GM13976 (cell line): ENCODE measurements at regions not wholly inside any gene's neighbourhood (a gene's known extent, or its start where the extent isn't known, plus 50 kb on each side); places are given as distances from the start of the nearest gene placed in this dataset.
"Not testable (repeated sequence)": the region's sequence is repeated elsewhere in the genome, so short reads cannot be mapped to it uniquely, and the experiment has no call there.

Source experiments
- DNase-seq: peaks from one replicate; pipeline ENCODE4 v3.0.0; 2012; ENCODE audit warnings: low spot score
- in situ Hi-C: fragments of 300-500 bp; cut with MboI; formaldehyde crosslinking; loops from one replicate; pipeline ENCODE4 v1.12.0; 2022; ENCODE audit warnings: low sequenced_read_pairs, mixed read lengths, inconsistent platforms; ENCODE audit not compliant: unreplicated experiment

DNA sequence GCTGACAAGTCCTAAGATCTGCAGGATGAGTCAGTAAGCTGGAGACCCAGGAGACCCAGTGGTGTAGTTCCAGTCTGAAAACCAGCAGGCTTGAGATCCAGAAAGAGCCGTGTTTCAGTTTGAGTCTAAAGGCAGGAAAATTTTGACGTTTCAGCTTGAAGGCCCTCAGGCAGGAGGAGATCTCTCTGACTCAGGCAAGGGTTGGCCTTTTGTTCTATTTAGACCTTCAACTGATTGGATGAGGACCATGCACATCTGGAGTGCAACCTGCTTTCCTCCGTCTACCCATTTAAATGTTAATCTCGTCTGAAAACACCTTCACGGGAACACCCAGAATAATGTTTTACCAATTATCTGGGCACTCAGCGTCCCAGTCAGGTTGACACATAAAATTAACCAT, 69.5 kb downstream of the NPIPA7 start:
- DNase-seq, in situ Hi-C loops: not testable (repeated sequence)

DNA sequence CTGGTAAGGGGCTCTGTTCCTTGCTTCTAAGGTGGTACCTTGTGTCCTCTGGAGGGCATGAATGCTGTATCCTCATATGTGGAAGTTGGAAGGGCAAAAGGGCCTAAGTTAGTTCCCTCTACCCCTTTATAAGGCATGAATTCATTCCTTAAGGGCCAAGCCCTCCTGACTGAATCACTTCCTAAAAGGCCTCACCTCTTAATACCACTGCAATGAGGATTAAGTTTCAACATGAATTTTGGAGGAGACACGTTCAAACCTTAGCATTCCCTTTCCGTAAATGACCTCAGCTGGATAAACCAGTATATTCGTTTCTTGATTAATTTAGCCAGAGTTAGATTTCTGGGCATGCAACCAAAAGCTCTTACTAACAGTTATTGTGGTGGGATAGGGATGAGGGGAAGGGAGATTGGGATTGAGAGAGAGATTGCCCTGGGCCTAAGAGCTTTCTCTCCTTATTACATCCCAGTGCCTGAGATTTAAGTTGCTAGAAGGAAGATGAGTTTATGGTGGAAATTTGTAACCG, 70.8 kb downstream of the NPIPA7 start:
- in situ Hi-C loops, DNase-seq: not testable (repeated sequence)

DNA sequence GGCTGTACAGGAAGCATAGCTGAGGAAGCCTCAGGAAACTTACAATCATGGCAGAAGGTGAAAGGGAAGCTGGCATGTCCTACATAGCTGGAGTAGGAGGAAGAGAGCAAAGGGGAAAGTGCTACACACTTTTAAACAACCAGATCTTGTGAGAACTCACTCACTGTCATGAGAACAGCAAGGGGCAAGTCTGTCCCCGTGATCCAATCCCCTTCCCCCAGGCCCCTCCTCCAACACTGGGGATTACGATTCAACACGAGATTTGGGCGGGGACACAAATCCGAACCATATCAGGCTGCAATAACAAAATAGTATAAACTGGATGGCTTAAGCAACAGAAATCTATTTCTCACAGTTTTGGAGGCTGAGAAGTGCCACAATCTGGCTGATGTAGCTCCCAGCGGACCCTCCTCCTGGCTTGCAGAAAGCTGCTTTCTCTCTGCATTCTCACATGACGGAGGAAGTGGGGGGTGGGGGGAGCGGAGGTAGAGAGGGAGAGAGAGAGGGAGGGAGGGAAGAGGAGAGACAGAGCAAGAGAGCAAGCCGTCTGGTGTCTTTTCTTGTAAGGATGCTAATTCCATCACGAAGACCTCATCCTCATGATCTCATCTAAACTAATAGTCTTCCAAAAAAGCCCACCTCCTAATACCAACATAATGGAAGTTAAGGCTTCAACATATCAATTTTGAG, 72.9 kb downstream of the NPIPA7 start:
- in situ Hi-C loops, DNase-seq: not testable (repeated sequence)

DNA sequence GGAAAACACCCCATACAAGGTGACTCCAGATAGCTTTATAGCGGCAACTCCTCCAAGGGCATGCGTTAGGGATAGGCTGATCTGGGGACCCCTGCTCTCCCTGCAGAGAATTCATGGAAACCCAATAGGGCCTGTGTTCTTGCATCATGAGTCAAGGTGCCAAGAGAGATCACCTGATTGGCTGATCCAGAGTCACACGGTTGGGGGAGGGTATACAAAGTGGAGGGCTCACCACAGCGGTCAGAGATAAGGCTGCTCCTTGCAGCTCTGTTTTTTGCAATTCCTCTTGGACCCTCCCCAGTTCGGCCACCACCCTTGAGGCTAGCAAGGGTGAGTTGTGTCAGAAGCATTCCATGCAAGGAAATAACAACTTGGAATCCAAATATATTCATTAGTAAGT, 79.6 kb downstream of the NPIPA7 start:
- DNase-seq, in situ Hi-C loops: not testable (repeated sequence)

DNA sequence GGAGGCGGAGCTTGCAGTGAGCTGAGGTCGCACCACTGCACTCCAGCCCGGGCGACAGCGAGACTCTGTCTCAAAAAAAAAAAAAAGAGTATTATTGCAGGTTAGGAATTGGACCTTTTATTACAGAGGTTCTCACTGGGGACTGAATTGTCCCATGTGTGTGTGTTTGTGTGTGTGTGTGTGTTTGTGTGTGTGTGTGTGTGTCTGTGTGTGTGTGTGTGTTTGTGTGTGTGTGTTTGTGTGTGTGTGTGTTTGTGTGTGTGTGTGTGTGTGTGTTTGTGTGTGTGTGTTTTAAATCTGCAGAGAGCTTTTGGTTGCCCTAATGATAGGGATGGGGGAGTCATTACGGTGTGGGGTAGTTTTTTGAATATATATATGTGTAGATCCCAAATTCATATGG, 84.9 kb downstream of the NPIPA7 start:
- DNase-seq, in situ Hi-C loops: not testable (repeated sequence)

DNA sequence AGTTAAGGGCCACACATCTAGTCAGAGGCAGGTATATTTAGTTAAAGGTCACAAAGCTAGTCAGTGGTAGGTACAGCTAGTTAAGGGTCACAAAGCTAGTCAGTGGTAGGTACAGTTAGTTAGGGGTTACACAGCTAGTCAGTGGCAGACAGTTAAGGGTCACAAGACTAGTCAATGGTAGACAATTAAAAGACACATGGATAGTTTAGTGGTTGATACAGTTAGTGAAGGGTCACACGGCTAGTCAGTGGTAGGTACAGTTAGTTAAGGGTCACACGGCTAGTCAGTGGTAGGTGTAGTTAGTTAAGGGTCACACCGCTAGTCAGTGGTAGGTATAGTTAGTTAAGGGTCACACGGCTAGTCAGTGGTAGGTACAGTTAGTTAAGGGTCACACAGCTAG, 110.0 kb downstream of the NPIPA7 start:
- DNase-seq, in situ Hi-C loops: not testable (repeated sequence)

DNA sequence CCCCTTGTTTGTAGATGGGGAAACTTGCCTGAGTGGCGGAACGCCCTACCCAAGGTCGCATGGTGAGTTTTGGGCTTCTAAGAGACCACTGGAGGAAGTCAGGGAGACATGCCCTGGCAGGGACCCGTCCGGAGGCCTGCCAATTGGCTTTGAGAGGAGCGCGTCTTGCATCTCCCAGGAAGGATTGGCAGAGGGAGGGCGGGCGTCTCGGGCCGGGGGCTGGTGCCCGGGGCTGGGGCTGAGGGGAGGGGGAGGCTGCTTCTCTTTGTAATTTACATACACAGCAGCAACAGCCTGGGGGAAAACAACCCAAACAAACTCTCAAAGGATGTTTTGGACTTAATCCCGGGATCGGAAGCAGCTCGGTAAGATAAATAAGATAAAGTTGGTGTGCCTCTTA, 110.5 kb downstream of the NPIPA7 start:
- in situ Hi-C loops, DNase-seq: not testable (repeated sequence)

DNA sequence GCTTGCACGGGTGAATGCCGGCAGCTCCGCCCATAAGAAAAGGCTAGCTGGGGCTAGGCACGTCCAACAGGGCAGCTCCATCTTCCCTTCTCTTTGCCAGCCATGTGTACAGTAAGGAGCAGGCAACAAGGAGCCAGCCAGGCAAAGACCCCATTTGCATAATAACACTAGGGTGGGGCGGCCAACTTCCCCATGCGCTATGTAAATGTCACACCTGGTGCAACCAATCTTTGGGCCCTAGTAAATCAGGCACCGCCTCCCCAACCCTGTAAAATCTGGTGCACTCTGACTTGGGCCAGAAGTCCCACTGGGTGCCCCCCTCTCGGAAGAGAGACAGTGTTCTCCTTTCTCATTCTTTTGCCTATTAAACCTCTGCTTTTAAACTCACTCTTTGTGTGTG, 115.2 kb downstream of the NPIPA7 start:
- in situ Hi-C loops, DNase-seq: not testable (repeated sequence)

DNA sequence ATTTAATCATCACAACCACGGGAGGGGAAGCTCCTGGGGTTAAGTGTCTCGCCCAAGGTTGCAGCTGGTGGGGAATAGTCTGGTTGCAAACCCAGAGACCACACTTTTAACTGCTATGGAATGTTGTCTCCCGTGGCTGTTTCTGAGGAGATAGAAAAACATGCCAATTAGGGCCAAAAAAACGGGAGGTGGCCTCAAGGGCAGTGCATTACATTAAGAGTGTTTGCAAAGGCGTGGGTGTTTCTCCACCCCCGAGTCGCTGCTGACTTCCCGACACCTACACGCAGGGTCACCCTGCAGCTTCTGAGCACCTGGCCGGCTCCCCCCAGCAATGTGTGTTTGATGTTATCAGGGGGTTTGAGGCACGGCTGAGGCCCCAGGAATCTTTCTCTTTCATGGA, 116.1 kb downstream of the NPIPA7 start:
- in situ Hi-C loops, DNase-seq: not testable (repeated sequence)

DNA sequence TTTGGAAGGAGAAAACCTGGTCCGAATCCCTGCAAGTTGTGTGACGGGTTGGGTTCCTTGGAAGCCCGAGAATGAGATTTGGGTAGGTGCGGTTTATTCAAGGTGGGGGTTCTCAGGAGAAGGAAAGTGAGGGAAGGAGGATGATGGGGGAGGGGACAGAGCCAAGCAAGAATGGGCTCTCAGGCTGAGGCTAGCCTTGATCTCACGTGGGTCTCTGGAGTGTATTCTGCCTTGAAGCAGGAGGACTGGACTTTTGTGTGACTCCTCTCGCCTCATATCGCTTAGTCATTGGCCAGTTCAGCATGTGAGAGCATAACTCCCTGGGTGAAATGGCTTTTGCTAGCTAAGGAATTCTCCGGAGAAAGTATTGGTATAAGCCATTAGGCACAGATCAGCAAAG, 120.9 kb downstream of the NPIPA7 start:
- in situ Hi-C loops, DNase-seq: not testable (repeated sequence)

DNA sequence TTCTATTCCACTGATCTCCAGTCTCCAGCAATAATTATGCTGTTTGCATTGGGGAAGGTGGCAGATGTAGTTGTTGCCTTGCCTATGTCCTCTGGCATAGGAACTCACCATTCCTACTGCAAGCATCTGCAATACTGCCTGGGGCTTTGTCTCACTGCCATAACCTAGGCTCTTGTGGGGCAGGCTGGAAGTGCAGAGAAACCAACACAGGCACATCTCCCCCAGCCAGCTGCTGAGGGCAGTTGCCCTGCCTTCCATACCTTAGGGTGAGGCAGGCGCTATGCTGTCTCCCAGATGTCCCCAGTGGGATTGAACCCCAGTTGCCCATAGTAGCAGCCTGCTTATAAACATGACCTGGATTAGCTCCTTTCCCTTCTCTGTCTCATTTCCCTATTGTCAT, 128.1 kb downstream of the NPIPA7 start:
- DNase-seq, in situ Hi-C loops: not testable (repeated sequence)

DNA sequence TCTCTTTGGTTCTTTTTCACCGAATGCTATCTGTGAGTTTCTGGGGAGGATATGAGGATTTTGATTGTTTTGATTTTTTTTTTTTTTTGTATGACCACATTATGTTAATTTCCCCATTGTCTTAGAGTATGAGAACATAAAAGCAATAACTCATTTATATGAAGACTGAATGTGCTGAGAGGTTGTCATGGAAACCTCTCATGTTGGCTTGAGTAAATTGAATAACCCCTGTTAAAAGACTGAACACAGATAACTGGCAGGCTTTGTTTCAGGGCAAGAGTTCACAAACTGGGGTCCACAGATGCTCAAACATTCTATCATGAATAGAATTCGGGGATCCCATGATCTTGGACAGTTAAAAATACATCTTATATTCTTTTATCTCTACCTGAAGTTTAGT, 129.4 kb downstream of the NPIPA7 start:
- in situ Hi-C loops, DNase-seq: not testable (repeated sequence)

DNA sequence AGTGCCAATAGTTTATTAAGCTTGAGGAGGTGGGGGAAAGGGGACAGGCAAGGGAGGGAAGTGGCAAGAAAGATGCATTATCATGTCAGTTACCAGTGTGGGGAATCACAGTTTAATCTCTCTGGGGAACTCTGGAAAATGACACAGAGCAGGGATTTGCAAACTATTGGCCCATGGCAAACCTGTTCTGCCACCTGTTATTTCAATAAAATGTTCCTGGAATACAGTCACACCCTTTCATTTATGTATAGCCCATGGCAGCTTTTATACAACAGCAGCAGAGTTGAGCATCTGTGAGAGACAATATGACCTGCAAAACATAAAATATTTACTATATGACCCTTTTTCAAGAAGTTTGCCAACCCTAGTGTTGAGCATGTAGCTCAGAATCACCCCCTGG, 140.5 kb downstream of the NPIPA7 start:
- DNase-seq, in situ Hi-C loops: not testable (repeated sequence)

DNA sequence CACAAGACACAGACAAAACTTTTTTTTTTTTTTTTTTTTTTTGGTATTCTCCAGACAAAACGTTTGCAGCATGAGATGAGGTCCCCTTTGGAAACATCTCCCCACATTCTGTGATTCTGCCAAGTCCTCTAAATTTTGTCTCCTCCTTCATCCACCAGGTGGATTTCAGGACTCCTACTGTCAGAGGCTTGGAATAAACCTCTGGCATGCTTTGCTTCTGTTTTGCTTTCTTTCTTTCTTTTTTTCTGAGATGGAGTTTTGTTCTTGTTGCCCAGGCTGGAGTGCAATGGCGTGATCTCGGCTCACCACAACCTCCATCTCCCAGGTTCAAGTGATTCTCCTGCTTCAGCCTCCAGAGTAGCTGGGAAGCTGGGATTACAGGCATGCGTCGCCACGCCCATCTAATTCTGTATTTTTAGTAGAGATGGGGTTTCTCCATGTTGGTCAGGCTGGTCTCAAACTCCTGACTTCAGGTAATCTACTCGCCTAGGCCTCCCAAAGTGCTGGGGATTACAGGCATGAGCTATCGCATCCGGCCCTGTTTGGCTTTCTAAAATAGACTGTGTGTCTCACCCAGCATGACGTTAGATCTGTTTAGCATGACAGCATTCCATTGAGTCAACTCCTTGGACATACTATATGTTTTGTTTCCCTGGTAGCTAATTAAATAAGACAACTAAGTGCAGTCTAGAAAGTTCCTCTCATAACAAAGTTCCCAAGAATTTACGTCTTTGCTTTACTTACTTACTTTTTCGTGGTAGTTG, 142.5 kb downstream of the NPIPA7 start:
- DNase-seq, in situ Hi-C loops: not testable (repeated sequence)

DNA sequence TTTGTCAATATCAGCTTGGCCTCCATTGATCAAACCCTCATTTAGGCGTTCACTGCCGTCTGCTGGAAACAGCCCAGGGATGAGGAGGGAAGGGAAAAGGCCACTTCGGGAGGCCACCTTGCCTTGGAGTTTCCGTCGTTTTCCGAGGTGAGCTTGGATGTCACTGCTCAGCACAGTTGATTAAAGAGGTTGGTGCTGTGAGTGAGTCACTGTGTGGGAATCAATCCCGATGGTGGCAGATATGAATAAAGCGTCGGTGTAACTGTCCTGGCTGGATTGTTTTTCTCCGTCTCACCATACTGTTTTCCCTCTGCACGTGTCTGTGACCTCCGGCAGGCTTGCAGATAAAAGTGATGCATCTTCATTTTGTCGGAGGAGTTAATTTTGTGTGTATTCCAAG, 148.1 kb downstream of the NPIPA7 start:
- DNase-seq, in situ Hi-C loops: not testable (repeated sequence)

DNA sequence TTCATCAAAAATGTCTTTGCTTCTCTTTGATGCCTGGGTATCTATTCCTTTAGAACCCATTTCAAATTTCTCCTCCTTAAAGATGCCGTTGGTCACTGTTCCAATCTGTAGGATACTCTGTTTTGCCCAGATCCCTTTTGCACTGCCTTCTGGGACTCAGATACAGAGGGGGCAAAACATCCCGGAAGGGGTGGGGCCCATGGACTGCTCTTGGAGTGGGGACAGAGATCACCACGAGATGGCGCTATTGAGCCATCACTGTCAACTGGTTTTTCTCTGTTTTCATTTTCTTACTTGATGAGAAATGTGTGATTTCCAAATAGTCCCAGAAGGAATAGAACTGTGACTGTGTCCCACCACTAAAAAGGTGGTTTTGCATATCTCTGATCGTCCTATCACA, 151.8 kb downstream of the NPIPA7 start:
- DNase-seq, in situ Hi-C loops: not testable (repeated sequence)

DNA sequence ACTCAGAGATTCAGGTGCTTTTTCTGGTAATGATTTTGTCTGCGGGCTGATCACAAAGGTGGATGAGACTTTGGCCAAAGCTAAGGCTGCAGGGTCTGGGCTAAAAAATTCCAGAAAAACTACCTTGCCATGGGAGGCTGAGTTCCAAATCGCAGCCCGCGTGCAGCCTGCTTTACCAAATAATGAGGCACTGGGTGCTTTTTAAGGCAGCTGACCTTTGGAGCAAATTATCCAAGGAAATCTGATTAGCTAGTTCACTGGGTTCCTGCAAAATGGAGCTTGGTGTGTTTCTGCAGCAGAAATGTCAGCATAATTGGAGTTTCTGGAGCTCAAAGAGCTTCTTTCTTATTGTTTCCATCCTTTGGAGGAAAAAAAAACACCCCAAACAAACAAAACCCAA, 156.6 kb downstream of the NPIPA7 start:
- DNase-seq, in situ Hi-C loops: not testable (repeated sequence)

DNA sequence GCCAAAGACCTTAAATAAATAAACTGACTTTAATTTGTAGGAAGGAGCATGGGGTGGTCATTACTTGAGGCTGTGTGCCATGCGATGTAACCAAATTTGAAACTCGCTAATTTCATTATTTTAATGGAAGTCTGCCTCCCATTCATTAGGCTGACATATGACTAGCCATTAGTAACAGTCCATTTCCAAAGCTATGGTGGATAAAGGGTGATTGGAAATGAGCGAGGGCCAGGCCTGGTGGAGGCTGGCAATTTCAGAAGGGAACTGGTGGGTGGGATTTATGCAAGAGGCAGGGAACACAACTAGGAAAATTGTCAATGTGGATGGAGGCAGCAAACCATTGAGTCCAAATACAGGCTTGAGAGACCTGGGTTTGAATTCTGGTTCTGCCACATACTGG, 157.2 kb downstream of the NPIPA7 start:
- in situ Hi-C loops, DNase-seq: not testable (repeated sequence)

DNA sequence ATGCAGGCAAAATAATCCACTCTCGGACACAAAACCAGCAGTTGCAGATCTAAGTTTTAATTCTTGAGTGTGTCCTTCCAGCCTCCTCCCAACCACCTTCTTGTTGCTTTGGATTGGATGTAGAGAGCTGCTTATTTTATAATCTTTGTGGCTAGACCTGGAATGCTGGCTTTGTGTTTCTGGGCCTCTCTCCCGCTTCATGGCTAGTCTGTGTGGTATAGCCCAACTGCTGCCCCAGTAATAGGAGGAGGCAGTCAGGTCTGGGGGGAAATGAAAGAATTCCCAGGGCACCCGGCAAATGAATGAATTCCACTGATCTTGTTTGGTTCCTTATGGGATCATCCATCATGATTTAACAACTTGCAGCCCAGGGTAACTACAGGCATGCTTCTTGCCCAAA, 170.8 kb downstream of the NPIPA7 start:
- in situ Hi-C loops, DNase-seq: not testable (repeated sequence)
